COLO668 (cell line): ENCODE measurements at regions not wholly inside any gene's neighbourhood (a gene's known extent, or its start where the extent isn't known, plus 50 kb on each side); places are given as distances from the start of the nearest gene placed in this dataset.

Source experiments
- DNase-seq: peaks from one replicate; lab custom pipeline; 2025; ENCODE audit not compliant: unreplicated experiment; lab: John Stamatoyannopoulos, UW

GRCh38 chr7:95718577-95719410, 53.6 kb upstream of the DYNC1I1 start:
- DNase-seq: no peak

- no peak for DNase-seq
These were observed 55.8 kb upstream of the DYNC1I1 start for GRCh38 chr7:95716357-95717122.

- no peak for DNase-seq
These were observed 57.1 kb upstream of the DYNC1I1 start for GRCh38 chr7:95715274-95715673.

- no peak for DNase-seq
These were observed 61.6 kb upstream of the DYNC1I1 start for GRCh38 chr7:95710711-95711110.

- no peak for DNase-seq
These were observed 71.4 kb upstream of the DYNC1I1 start for GRCh38 chr7:95700917-95701316.

GRCh38 chr7:95694334-95694733, 78.0 kb upstream of the DYNC1I1 start:
- no peak for DNase-seq

- DNase-seq: no peak
These were observed 78.6 kb upstream of the DYNC1I1 start for GRCh38 chr7:95693551-95694333.

- peak; percentile 16 for DNase-seq
These were observed 80.9 kb upstream of the DYNC1I1 start for GRCh38 chr7:95691464-95691863.

- DNase-seq: peak; percentile 10
These were observed 81.9 kb upstream of the DYNC1I1 start for GRCh38 chr7:95690367-95690947.

GRCh38 chr7:95688931-95689495, 83.3 kb upstream of the DYNC1I1 start:
- no peak for DNase-seq

- peak; percentile 25 for DNase-seq
These were observed 84.5 kb upstream of the DYNC1I1 start for GRCh38 chr7:95687759-95688343.

- DNase-seq: peak; percentile 50
These were observed 86.2 kb upstream of the DYNC1I1 start for GRCh38 chr7:95686109-95686508.

GRCh38 chr7:95684505-95684904, 87.8 kb upstream of the DYNC1I1 start:
- DNase-seq: no peak

- no peak for DNase-seq
These were observed 87.7 kb upstream of the PDK4 start for GRCh38 chr7:95684037-95684436.

- no peak for DNase-seq
These were observed 86.6 kb upstream of the PDK4 start for GRCh38 chr7:95682913-95683312.

- DNase-seq: no peak
These were observed 80.4 kb upstream of the PDK4 start for GRCh38 chr7:95676691-95677090.

- DNase-seq: no peak
These were observed 79.3 kb upstream of the PDK4 start for GRCh38 chr7:95675632-95676031.

GRCh38 chr7:95675016-95675415, 78.7 kb upstream of the PDK4 start:
- no peak for DNase-seq

GRCh38 chr7:95674101-95674500, 77.8 kb upstream of the PDK4 start:
- no peak for DNase-seq

GRCh38 chr7:95672434-95672833, 76.1 kb upstream of the PDK4 start:
- no peak for DNase-seq
